NCI-H2227 (cell line): ENCODE measurements at regions not wholly inside any gene's neighbourhood (a gene's known extent, or its start where the extent isn't known, plus 50 kb on each side); places are given as distances from the start of the nearest gene placed in this dataset.
"Not testable (repeated sequence)": the region's sequence is repeated elsewhere in the genome, so short reads cannot be mapped to it uniquely, and the experiment has no call there.

Source experiments
- DNase-seq: peaks from one replicate; lab custom pipeline; 2025; ENCODE audit not compliant: unreplicated experiment; lab: John Stamatoyannopoulos, UW

DNA sequence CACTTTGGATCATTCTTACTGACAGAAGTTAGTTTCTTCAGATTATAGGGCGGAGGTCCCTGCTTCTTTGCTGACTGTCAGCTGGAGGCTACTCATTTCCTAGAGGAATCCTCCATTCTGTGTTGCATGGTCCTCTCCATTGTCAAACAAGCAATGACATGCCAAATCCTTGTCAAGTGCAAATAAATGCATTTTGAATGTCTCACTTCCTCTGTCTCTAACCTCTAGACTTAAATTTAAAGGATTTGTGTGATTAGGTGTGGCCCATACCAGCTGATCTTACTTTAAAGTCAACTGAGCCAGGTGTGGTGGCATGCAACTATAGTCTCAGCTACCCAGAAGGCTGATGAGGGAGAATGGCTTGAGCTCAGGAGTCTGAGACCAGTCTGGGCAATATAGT, 458.4 kb upstream of the CCDC179 start:
- no peak for DNase-seq

DNA sequence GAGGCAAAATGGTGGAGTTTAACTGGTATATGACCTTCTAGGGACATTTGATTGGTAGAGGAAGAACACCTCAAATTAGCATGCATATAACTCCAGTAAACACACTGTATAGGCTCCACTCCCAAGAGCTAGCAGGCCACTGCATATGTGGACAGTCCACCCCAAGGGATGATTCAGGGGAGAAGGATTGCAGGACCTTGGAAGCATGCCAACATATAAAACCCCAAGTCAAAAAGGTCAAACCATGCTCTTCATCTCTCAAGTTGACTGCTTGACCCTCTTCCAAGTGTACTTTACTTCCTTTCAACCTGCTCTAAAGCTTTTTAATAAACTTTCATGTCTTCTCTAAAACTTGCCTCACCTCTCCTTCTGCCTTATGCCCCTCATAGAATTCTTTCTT, 459.9 kb upstream of the CCDC179 start:
- no peak for DNase-seq

DNA sequence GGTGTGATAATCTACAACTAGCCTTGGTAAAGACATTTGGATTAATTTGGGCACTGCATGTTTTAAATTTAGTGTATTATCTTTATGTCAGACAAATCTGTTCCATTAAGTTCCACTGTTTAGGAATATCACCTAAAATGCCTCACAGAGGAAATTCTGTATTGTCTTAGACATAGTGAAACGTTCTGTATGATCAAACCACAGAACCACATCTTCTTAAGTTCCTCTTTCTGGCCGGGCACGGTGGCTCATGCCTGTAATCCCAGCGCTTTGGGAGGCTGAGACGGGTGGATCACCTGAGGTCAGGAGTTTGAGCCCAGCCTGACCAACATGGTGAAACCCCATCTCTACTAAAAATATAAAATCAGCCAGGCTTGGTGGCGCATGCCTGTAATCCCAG, 475.3 kb upstream of the CCDC179 start:
- not testable (repeated sequence) for DNase-seq

DNA sequence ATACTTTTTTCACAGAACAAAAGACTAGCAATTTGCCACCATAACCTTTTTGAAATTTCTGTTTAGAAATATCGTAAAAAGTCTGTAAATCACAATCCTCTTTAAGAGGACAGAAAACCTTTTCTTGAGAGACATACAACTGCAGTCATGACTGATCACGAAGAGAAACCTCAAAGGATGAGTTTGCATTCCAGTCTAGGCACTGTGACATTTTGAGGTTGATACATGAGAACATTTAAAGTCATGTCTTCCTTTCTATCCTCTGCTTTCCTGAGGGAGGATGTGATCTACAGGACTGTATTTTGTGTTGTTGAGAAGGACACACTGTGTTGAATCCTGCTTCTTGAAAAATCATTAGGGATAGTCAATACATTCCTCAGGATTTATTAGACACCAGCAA, 476.7 kb upstream of the CCDC179 start:
- DNase-seq: no peak

DNA sequence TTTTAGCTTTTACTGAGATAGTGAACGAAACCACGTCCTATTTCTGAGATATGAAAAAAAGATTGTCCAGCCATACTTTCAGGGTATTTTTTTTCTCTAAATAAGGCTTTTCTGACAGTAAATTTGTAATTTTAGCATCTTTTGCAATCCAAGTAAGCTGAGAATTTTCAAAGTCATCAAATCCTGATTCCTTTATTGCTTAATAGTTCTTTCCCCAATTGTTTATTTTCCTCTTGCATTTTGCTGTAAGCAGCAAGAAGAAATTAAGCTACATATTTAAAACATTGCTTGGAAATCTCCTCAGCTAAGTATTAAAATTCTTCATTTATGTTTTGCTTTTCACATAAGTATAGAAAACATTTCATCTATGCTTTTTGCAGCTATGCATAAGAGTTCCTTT, 493.3 kb upstream of the CCDC179 start:
- no peak for DNase-seq

DNA sequence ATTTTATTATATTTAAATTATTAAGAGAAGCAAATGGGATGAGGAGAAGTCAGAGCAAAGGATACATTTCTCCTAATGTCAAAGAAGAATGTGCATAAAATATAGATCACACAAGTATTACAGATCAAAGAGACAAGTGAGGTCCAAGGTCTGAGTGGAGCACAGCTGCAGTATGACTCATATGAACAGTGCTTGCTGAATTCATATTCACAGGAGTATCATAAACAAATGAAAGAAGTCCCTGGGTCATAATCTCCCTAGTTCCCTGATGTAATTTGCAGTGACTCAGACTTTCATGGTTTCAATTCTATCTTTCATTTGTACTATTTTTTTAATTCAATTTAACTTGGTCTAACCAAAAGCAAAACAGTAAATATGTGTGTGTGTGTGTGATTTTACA, 499.0 kb upstream of the CCDC179 start:
- DNase-seq: peak; percentile 4

DNA sequence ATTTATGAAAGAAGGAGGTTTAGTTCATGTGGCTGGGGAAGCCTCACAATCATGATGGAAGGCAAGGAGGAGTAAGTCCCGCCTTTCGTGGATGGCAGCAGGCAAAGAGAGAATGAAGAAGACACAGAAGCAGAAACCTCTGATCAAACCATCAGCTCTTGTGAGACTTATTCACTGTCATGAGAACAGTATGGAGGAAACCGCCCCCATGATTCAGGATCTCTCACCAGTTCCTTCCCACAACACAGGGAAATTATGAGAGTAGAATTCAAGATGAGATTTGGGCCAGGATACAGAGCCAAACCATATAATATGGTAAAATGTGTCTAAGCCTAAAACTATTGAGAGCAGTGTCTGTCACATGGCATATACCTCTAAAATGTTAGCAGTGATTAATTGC, 503.8 kb upstream of the CCDC179 start:
- no peak for DNase-seq

DNA sequence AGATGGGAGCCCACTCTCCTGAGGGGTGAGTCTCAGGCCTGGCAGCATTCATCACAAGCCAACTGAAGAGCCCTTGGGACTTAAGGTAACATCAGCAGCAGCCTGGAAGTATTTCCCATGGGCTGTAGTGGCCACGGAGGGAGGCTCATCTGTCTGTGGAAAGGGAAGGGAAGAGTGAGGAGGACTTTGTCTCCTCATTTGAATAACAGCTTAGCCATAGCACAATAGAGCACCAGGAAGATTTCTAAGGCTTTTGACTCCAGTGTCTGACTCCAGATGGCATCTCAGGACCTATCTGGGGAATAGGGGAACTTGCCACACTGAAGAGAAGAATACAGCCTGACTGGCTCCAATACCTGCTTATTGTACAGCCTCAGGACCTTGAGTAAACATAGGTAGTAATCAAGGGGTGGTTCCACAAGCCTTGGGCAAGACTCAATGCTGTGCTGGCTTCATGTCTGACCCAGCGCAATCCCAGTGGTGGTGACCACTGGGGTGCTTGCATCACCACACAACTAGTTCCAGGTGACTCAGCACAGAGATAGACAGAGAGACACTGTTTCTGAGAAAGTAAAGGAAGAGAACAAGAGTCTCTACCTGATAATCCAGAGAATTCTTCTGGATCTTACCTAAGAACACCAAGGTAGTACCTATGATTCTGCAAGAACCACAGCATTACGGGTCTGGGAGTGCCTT, 510.5 kb upstream of the CCDC179 start:
- no peak for DNase-seq

DNA sequence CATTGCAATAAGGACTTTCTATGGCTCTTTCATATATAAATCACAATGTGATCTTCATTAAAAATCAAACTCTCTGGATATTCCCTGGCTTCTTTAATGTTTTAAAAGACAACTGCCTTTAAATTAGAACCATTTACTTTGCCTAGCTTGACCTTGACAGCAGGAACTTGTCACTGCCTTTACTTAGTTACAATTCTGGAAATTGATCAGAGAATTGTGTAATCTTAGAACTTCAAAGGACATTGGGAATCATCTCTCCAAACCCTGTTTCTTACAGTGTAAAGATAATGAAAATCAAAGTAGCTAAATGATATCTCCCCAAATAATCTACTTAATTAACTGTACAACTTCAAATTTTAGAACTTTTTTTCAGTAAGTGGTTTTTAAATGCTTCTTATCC, 517.6 kb upstream of the CCDC179 start:
- no peak for DNase-seq

DNA sequence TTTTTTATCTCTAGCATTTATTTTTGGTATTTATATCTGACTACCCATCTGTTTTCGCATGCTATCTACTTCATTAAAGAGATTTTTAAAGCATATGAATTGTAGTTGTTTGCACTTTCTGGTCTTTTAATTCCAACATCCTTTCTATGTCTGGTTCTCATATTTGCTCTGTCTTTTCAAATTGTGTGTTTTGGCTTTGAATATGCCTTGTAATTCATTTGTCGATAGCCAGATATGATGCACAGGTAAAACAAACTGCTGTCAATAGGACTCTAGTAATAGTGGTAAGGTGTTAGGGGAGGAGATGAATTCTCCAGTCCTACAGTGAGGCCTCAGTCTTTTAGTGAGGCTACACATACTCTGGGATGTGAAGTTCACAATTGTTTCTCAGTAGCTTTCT, 530.8 kb upstream of the CCDC179 start:
- DNase-seq: no peak

DNA sequence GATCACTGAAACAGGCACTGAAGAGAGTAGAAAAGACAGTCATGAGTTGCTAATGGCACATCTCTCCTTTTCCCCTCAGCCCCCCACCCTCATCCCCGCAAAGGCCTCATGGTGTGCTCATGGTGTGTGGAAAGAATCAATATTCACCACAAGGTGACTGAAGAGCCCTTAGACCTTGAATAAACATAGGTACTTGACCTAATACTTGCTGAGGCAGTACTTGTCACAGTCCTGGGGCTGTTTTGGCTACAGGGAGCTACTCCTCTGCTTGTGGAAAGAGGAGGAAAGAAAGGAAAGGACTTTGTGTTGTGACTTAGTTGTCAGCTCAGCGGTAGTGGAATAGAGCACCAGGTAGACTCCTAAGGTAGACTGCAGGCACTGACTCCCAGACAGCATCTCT, 537.8 kb upstream of the CCDC179 start:
- no peak for DNase-seq

DNA sequence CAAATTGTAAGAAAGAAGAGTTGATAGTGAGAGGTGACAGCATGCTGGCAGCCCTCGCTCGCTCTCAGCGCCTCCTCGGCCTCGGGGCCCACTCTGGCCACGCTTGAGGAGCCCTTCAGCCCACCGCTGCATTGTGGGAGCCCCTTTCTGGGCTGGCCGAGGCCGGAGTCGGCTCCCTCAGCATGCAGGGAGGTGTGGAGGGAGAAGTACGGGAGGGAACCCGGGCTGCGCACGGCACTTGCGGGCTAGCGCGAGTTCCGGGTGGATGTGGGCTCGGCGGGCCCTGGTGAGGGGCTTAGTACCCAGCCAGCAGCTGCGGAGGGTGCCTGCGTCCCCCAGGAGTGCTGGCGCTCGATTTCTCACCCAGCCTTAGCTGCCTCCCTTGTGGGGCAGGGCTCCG, 539.7 kb upstream of the CCDC179 start:
- DNase-seq: no peak

DNA sequence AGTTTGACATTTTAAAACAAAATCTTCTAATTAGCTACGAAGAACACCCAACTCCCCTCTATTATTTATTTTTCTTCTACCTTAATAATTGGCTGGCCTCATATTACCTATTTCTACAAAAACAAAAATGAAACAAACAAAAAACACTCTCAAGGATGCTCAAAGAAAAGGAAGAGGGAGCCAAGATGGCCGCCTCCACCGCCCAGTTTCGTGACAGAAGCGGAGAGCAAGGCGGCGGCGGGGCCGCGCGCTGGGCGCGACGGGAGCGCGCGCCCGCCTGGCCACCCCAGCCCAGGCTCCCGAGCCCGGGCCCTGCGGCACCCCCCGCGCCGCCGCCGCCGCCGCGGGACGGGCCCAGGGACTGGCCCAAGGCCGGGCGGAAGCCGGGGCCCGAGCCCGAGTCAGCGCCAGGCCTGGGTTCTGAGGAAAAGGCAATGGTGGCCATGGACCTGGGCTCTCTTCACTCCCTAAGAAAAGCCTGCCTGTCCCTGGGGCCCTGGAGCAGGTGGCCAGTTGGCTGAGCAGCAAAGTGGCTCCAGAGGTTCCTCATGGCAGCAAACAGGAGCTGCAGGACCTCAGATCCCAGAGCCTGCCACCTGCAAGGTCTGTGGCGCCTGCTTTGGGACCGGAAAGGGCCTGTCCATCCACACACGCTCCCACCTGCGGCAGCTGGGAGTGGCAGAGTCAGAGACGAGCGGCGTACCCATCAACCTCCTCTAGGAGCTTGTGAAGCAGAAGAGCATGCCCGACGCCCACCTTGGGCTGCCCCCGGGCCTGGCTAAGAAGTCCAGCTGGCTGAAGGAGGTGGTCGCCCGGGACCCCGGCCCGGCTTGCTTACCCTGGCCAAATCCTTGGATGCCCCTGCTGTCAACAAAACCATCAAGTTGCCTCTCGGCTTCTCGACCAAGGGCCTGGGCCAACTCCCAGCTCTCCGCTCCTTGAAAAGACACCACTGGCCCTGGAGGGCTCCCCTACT, 543.2 kb upstream of the CCDC179 start:
- DNase-seq: no peak

DNA sequence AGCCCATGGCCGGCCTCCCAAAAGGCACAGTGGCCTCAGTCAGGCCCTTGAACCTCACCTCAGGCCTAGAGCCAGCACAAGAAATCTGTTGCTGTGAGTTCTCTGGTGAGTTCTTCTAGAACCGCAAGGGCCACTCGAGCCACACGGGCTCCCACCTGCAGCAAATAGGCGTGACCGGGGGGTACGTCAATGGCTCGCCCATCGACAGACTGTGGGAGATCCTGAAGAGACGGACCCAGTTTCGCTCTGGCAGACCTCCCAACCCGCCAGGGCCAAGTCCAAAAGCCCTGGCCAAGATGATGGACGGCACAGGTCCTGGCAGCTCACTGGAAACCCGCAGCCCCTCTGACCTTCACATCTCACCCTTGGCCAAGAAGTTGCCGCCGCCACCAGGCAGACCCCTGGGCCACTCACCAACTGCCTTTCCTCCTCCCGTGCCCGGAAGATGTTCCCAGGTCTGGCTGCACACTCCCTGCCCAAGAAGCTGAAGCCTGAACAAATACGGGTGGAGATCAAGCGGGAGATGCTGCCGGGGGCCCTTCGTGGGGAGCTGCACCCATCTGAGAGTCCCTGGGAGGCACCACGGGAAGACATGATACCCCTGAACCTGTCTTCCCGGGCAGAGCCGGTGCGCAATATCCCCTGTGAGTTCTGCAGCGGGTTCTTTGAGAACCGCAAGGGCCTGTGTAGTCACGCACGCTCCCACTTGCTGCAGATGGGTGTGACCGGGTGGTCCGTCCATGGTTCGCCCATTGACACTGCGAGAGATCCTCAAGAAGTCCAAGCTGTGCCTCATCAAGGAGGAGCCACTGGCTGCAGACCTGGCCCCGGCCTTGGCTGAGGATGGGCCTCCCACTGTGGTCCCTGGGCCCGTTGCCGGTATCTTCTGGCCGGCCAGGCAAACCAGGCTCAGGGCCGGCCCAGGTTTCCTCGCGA, 544.2 kb upstream of the CCDC179 start:
- DNase-seq: no peak

DNA sequence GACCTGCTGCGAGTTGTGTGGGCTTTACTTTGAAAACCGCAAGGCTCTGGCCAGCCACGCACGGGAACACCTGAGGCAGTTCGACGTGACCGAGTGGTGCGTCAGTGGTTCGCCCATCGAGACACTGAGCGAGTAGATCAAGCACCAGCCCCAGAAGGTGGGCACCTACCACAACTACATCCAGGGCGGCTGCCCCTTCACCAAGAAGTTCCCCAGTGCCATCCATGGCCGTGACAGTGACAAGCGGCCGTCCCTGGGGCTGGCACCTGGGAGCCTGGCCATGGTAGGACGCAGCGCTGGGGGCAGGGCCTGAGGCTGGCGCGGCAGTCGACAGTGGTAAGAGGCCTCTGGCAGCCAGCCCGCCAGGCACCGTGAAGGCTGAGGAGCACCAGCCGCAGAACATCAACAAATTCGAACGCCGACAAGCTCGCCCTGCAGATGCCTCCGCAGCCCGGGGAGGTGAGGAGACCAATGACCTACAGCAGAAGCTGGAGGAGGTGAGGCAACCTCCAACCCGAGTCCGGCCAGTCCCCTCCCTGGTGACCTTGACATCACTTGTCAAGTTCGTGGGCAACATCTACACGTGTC, 545.2 kb upstream of the CCDC179 start:
- no peak for DNase-seq

DNA sequence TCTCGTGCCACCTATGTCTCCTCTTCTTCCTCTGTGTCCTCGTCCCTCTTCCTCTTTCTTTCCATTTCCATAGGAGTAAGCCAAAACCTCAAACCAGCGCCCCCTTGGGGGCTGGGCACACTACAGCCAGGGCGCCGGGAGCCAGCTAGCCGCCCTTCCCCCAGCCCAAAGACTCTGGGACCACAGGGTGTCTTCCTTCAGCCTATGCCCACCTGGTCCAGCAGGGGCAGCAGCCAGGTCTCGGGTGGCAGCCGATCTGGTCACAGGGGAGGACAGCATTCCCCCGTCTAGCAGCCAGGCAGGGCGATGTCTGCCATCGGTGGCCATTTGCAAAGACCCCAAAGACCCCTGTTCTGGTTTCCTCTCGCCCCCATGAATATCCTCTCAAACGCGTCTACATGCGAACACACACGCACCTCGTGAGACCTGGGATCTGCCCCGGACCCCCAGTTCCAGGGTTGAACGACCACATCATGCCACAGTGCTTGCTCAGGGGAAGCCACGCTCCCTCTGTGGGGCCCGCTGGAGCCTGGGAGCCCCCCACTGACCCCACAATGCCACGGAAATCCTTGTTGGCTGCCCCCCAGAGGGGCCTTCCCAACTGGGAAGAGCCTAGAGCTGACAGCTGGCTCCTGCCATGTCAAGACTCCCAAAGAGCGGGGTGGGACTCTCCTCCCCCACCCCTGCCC, 546.0 kb upstream of the CCDC179 start:
- DNase-seq: no peak

DNA sequence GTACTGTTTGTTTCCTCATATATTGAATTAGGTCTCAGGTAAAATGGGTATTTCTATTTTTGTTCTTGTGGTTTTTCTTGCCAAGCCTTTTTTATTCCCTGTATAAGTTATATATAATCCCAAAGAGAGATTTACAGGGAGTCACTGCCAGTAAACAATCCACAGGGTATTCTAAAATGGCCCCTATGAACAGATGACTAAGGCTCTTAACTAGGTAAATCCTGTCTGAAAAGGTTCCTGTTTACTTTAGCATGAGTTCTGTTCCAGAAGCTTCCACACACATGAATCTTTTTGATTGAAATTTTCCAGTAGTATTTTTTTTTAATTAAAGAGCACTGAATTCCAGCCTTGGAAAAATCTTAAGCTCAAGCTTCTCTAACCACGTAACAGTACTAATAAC, 552.8 kb upstream of the CCDC179 start:
- DNase-seq: no peak

DNA sequence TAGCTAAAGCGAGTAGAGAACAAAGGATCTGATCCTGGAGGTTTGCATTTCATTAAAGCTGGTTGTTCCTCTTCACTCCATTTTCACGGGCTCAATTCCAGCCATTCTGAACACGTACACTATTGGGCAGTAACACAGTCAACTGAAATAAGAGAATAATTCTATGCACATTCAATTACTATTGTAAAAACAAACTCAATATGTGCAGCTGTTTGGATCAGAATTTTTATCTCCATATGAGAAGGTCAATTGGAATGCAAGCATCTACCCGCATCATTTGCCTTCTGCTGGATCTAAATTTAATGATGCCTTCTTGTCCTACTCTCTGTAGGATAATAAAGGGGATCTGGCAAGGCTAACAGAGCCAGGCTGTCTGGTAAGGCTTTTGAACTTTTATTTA, 562.8 kb upstream of the CCDC179 start:
- DNase-seq: no peak

DNA sequence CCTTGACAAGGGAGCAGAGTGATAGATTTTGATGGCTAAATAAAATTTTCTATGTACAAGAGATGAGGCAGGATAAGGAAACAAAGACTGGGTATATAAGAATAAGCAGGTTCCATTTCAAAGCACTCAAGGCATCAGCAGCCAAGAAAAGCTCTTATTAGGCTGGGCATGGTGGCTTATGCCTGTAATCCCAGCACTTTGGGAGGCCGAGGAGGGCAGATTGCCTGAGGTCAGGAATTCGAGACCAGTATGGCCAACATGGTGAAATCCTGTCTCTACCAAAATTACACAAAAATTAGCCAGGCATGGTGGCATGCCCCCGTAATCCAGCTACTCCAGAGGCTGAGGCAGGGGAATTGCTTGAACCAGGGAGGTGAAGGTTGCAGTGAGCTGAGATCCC, 563.4 kb upstream of the CCDC179 start:
- no peak for DNase-seq

DNA sequence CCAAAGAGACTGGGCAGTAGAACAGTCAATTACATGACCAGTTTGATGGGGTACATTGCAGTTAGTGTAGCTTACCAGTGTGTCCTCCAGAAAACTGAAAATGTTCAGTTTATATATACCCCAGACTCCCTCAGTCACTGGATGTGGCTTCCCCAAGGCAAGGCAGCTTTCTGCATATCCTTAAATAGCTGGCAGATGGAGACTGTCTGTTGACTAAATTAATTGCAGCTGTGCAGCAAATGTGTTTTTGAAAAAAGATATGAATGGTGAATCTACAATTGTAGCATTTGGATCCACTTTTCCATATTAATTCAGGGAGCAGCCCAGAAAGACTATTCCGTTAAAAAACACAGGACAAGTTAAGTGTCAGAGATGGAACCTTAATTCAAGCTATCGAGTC, 565.1 kb upstream of the CCDC179 start:
- DNase-seq: peak; percentile 62
